PC-9 (cell line): ENCODE measurements at regions not wholly inside any gene's neighbourhood (a gene's known extent, or its start where the extent isn't known, plus 50 kb on each side); places are given as distances from the start of the nearest gene placed in this dataset.

Experiments used
- CTCF ChIP-seq: fragments of 200-600 bp; sonication (generic); conservative IDR thresholded peaks from 2 replicates; pipeline ENCODE4 v1.6.1; 2017; ENCODE audit warnings: mixed run types, antibody characterized with exemption, mild to moderate bottlenecking, moderate library complexity
- EZH2 ChIP-seq: fragments of 200-600 bp; sonication (generic); IDR thresholded peaks from 2 replicates; pipeline ENCODE4 v1.8.0; 2017; ENCODE audit warnings: antibody characterized with exemption, low read depth

GRCh38 chr17:14437176-14437575 is 136.3 kb downstream of the HS3ST3B1 start:
- TF ChIP-seq CTCF (no peak), EZH2 (no peak)
